ENCODE measurements at regions not wholly inside any gene's neighbourhood (a gene's known extent, or its start where the extent isn't known, plus 50 kb on each side); places are given as distances from the start of the nearest gene placed in this dataset.

- no peak for ATAC-seq (ENCODE audit: insufficient number of reproducible peaks, low FRiP score, low read depth)
- H3K27me3 ChIP-seq (replicated peaks; ENCODE audit: insufficient read depth) = no peaks in the 10 kb centered on the region
- no peak for DNase-seq (ENCODE audit: low spot score)
- no peak overlapping the region for H3K27ac ChIP-seq
- peaks cover 0 to 4% of the 10 kb centered on the region in 2 donors for H3K4me1 ChIP-seq (ENCODE audit: control insufficient read depth in 1 of 2, low read depth in 2 of 2)
- H3K36me3 ChIP-seq = no peaks in the 10 kb centered on the region
- no peak overlapping the region for H3K4me3 ChIP-seq
- no peaks in the 10 kb centered on the region for H3K9me3 ChIP-seq
- TF ChIP-seq CTCF (IDR thresholded peaks at IDR 0.05) = no peak
Measured at GRCh38 chr9:106738109-106738508, 124.9 kb upstream of the ZNF462 start.

GRCh38 chr9:106745457-106745856, 117.5 kb upstream of the ZNF462 start:
- no peaks in the 10 kb centered on the region for H3K36me3 ChIP-seq
- TF ChIP-seq CTCF (IDR thresholded peaks at IDR 0.05) = no peak
- no peaks in the 10 kb centered on the region for H3K4me1 ChIP-seq (ENCODE audit: control insufficient read depth in 1 of 2, low read depth in 2 of 2)
- ATAC-seq (ENCODE audit: insufficient number of reproducible peaks, low FRiP score, low read depth) = no peak
- no peak for DNase-seq (ENCODE audit: low spot score)
- no peaks in the 10 kb centered on the region for H3K27me3 ChIP-seq (replicated peaks; ENCODE audit: insufficient read depth)
- H3K27ac ChIP-seq = no peak overlapping the region
- no peak overlapping the region for H3K4me3 ChIP-seq
- H3K9me3 ChIP-seq = no peaks in the 10 kb centered on the region

GRCh38 chr9:106745876-106746275, 117.1 kb upstream of the ZNF462 start:
- no peak for DNase-seq (ENCODE audit: low spot score)
- Histone ChIP-seq H3K27ac (no peak overlapping the region), H3K27me3 (replicated peaks; ENCODE audit: insufficient read depth) (no peaks in the 10 kb centered on the region), H3K4me1 (ENCODE audit: control insufficient read depth in 1 of 2, low read depth in 2 of 2) (no peaks in the 10 kb centered on the region), H3K9me3 (no peaks in the 10 kb centered on the region), H3K36me3 (no peaks in the 10 kb centered on the region), H3K4me3 (no peak overlapping the region)
- ATAC-seq (ENCODE audit: insufficient number of reproducible peaks, low FRiP score, low read depth) = no peak
- TF ChIP-seq CTCF (IDR thresholded peaks at IDR 0.05) = no peak

GRCh38 chr9:106751681-106752080, 111.3 kb upstream of the ZNF462 start:
- no peak overlapping the region for H3K27ac ChIP-seq
- no peak for DNase-seq (ENCODE audit: low spot score)
- H3K27me3 ChIP-seq (replicated peaks; ENCODE audit: insufficient read depth) = no peaks in the 10 kb centered on the region
- no peaks in the 10 kb centered on the region for H3K36me3 ChIP-seq
- H3K4me3 ChIP-seq = no peak overlapping the region
- no peaks in the 10 kb centered on the region for H3K9me3 ChIP-seq
- no peaks in the 10 kb centered on the region for H3K4me1 ChIP-seq (ENCODE audit: control insufficient read depth in 1 of 2, low read depth in 2 of 2)
- TF ChIP-seq CTCF (IDR thresholded peaks at IDR 0.05) = no peak
- ATAC-seq (ENCODE audit: insufficient number of reproducible peaks, low FRiP score, low read depth) = no peak

GRCh38 chr9:106752581-106752980, 110.4 kb upstream of the ZNF462 start:
- no peaks in the 10 kb centered on the region for H3K36me3 ChIP-seq
- DNase-seq (ENCODE audit: low spot score) (no peak), ATAC-seq (ENCODE audit: insufficient number of reproducible peaks, low FRiP score, low read depth) (no peak)
- H3K4me1 ChIP-seq (ENCODE audit: control insufficient read depth in 1 of 2, low read depth in 2 of 2) = no peaks in the 10 kb centered on the region
- no peak overlapping the region for H3K27ac ChIP-seq
- no peak for TF ChIP-seq CTCF (IDR thresholded peaks at IDR 0.05)
- no peak overlapping the region for H3K4me3 ChIP-seq
- no peaks in the 10 kb centered on the region for H3K27me3 ChIP-seq (replicated peaks; ENCODE audit: insufficient read depth)
- no peaks in the 10 kb centered on the region for H3K9me3 ChIP-seq
